ENCODE measurements at regions not wholly inside any gene's neighbourhood (a gene's known extent, or its start where the extent isn't known, plus 50 kb on each side); places are given as distances from the start of the nearest gene placed in this dataset.

GRCh38 chr6:43970068-43970912 is 157.0 kb downstream of the MRPL14 start:
- DNase-seq (ENCODE audit: low read depth in 2 of 2, low spot score in 1 of 2), result no peak

- no peak for DNase-seq (ENCODE audit: low read depth in 2 of 2, low spot score in 1 of 2)
Measured at GRCh38 chr6:43969158-43969981, 157.9 kb downstream of the MRPL14 start.

GRCh38 chr6:43968110-43968965 is 158.9 kb downstream of the MRPL14 start:
- DNase-seq (ENCODE audit: low read depth in 2 of 2, low spot score in 1 of 2), result no peak

- no peak for DNase-seq (ENCODE audit: low read depth in 2 of 2, low spot score in 1 of 2)
Measured at GRCh38 chr6:43967719-43968091, 159.5 kb downstream of the MRPL14 start.

- no peak for DNase-seq (ENCODE audit: low read depth in 2 of 2, low spot score in 1 of 2)
Measured at GRCh38 chr6:43966853-43967718, 160.2 kb downstream of the MRPL14 start.

GRCh38 chr6:43966374-43966658 is 160.9 kb downstream of the MRPL14 start:
- no peak for DNase-seq (ENCODE audit: low read depth in 2 of 2, low spot score in 1 of 2)

- DNase-seq (ENCODE audit: low read depth in 2 of 2, low spot score in 1 of 2), result no peak
Measured at GRCh38 chr6:43965628-43966373, 161.5 kb downstream of the MRPL14 start.

- DNase-seq (ENCODE audit: low read depth in 2 of 2, low spot score in 1 of 2), result no peak
Measured at GRCh38 chr6:43964659-43965570, 162.3 kb downstream of the MRPL14 start.

GRCh38 chr6:43963877-43964658 is 163.2 kb downstream of the MRPL14 start:
- no peak for DNase-seq (ENCODE audit: low read depth in 2 of 2, low spot score in 1 of 2)

GRCh38 chr6:43963203-43963602 is 164.0 kb downstream of the MRPL14 start:
- DNase-seq (ENCODE audit: low read depth in 2 of 2, low spot score in 1 of 2), result no peak

GRCh38 chr6:43962458-43962857 is 164.8 kb downstream of the MRPL14 start:
- DNase-seq (ENCODE audit: low read depth in 2 of 2, low spot score in 1 of 2), result no peak

GRCh38 chr6:43957273-43957672 is 170.0 kb downstream of the MRPL14 start:
- no peak for DNase-seq (ENCODE audit: low read depth in 2 of 2, low spot score in 1 of 2)

- no peak for DNase-seq (ENCODE audit: low read depth in 2 of 2, low spot score in 1 of 2)
Measured at GRCh38 chr6:43956478-43956877, 170.8 kb downstream of the MRPL14 start.

- DNase-seq (ENCODE audit: low read depth in 2 of 2, low spot score in 1 of 2), result no peak
Measured at GRCh38 chr6:43954311-43955131, 172.7 kb downstream of the MRPL14 start.

GRCh38 chr6:43953794-43954310 is 173.4 kb downstream of the MRPL14 start:
- no peak for DNase-seq (ENCODE audit: low read depth in 2 of 2, low spot score in 1 of 2)

GRCh38 chr6:43953256-43953655 is 174.0 kb downstream of the MRPL14 start:
- DNase-seq (ENCODE audit: low read depth in 2 of 2, low spot score in 1 of 2), result no peak

- no peak for DNase-seq (ENCODE audit: low read depth in 2 of 2, low spot score in 1 of 2)
Measured at GRCh38 chr6:43952746-43953145, 174.5 kb downstream of the MRPL14 start.
